ENCODE measurements at regions not wholly inside any gene's neighbourhood (a gene's known extent, or its start where the extent isn't known, plus 50 kb on each side); places are given as distances from the start of the nearest gene placed in this dataset.

DNA sequence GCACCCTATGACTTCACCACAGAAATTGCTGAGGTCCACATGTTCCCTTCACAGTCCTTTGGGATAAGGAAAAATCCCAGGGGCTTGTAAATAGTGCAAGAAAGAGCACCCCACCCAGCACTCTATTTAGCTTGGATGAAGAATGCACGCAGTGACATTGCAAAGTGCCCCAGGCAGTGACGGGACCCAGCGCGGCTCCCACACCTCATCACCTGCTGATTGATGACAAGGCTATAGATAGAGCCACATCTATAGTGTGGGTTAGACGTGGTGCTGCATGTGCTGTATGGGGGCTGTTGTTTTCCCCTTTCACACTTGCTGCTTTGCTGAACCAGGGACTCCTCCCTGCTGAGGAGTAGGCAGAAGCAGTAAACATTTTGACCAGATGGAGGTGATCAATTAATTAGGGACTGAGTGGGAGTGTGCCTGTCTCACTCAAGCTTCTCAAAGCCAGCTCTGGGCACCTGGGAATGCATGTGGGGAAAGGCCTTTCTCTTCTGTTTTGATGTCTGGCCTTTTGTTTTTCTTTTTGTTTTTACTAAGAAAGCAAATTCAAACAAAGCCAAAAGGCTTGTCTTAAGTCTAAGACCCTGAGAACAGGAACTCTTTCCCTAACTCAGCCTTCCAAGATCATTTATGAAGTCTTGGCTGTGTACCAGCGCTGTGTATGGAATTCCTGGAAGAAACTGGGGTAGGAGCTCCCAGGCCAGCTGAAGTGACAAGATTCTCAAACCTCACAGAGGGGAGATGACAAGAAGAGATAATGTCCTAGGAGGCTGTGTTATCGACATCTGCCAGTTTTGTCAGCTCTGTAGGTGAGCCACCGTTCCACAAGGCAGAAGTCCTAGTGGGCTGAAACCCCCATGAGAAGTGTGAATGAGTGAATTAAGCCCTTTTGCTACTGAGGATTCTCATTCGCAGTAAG, 219.7 kb downstream of the BARX2 start:
- TF ChIP-seq, protein P1, sequence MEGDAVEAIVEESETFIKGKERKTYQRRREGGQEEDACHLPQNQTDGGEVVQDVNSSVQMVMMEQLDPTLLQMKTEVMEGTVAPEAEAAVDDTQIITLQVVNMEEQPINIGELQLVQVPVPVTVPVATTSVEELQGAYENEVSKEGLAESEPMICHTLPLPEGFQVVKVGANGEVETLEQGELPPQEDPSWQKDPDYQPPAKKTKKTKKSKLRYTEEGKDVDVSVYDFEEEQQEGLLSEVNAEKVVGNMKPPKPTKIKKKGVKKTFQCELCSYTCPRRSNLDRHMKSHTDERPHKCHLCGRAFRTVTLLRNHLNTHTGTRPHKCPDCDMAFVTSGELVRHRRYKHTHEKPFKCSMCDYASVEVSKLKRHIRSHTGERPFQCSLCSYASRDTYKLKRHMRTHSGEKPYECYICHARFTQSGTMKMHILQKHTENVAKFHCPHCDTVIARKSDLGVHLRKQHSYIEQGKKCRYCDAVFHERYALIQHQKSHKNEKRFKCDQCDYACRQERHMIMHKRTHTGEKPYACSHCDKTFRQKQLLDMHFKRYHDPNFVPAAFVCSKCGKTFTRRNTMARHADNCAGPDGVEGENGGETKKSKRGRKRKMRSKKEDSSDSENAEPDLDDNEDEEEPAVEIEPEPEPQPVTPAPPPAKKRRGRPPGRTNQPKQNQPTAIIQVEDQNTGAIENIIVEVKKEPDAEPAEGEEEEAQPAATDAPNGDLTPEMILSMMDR (IDR thresholded peaks at IDR 0.05; ENCODE audit: poor library complexity, severe bottlenecking), result no peak
- no peak for TF ChIP-seq EZH2 (IDR thresholded peaks at IDR 0.05; ENCODE audit: borderline replicate concordance, insufficient read depth, low read length, poor library complexity, severe bottlenecking)
- no peak for TF ChIP-seq SMC3 (conservative IDR thresholded peaks at IDR 0.05; ENCODE audit: poor library complexity)
- TF ChIP-seq, protein P2, sequence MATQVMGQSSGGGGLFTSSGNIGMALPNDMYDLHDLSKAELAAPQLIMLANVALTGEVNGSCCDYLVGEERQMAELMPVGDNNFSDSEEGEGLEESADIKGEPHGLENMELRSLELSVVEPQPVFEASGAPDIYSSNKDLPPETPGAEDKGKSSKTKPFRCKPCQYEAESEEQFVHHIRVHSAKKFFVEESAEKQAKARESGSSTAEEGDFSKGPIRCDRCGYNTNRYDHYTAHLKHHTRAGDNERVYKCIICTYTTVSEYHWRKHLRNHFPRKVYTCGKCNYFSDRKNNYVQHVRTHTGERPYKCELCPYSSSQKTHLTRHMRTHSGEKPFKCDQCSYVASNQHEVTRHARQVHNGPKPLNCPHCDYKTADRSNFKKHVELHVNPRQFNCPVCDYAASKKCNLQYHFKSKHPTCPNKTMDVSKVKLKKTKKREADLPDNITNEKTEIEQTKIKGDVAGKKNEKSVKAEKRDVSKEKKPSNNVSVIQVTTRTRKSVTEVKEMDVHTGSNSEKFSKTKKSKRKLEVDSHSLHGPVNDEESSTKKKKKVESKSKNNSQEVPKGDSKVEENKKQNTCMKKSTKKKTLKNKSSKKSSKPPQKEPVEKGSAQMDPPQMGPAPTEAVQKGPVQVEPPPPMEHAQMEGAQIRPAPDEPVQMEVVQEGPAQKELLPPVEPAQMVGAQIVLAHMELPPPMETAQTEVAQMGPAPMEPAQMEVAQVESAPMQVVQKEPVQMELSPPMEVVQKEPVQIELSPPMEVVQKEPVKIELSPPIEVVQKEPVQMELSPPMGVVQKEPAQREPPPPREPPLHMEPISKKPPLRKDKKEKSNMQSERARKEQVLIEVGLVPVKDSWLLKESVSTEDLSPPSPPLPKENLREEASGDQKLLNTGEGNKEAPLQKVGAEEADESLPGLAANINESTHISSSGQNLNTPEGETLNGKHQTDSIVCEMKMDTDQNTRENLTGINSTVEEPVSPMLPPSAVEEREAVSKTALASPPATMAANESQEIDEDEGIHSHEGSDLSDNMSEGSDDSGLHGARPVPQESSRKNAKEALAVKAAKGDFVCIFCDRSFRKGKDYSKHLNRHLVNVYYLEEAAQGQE (IDR thresholded peaks at IDR 0.05; ENCODE audit: borderline replicate concordance), result no peak
- no peak for TF ChIP-seq TAF1 (IDR thresholded peaks at IDR 0.05; ENCODE audit: low read depth)
- no peak for TF ChIP-seq RAD21 (conservative IDR thresholded peaks at IDR 0.05)
- no peak for TF ChIP-seq MXI1 (conservative IDR thresholded peaks at IDR 0.05; ENCODE audit: poor library complexity, severe bottlenecking)
- TF ChIP-seq EP300 (conservative IDR thresholded peaks at IDR 0.05; ENCODE audit: poor library complexity, severe bottlenecking), result no peak
- TF ChIP-seq POLR2AphosphoS5 (IDR thresholded peaks at IDR 0.05), result no peak
- H3K27ac ChIP-seq (ENCODE audit: low read length), result no peak overlapping the region
- no peaks in the 10 kb centered on the region for H3F3A ChIP-seq (ENCODE audit: insufficient read depth, low read length, poor library complexity, severe bottlenecking)
- no peaks in the 10 kb centered on the region for H3K9me3 ChIP-seq (ENCODE audit: low read length)
- no peak overlapping the region for H2AFZ ChIP-seq (ENCODE audit: low read depth, low read length)
- H3K9ac ChIP-seq (ENCODE audit: low read length), result no peak overlapping the region
- no peaks in the 10 kb centered on the region for H3K79me2 ChIP-seq (replicated peaks; ENCODE audit: insufficient read depth, low read length)
- H3K4me3 ChIP-seq (ENCODE audit: low read length), result no peak overlapping the region
- no peaks in the 10 kb centered on the region for H3K36me3 ChIP-seq (ENCODE audit: insufficient read depth, low read length)
- H3K9me2 ChIP-seq (ENCODE audit: insufficient read depth, low read length), result no peaks in the 10 kb centered on the region
- no peak overlapping the region for H3K4me2 ChIP-seq (ENCODE audit: low read length)
- no peaks in the 10 kb centered on the region for H4K20me1 ChIP-seq (ENCODE audit: insufficient read depth)
- no peaks in the 10 kb centered on the region for H3K27me3 ChIP-seq (ENCODE audit: insufficient read depth, low read depth, low read length)

DNA sequence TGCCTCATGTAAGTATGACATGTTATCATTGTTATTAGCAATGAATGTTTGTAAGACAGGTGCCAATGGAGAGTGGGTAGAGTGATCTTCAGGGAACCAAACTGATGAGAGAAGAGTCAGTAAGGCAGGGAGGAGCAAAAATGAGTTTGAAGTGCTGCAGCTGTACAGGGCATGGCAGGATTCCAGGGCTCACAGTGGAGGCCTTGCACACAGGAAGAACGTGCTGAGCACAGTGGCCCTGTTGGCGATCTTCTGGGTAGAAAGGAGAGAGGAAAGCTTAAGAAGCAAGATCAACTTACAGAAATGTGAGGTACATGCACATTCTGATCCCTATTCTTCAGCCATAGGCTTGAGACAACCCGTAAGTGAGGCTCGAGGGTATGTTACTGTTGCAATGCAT, 219.3 kb upstream of the TMEM45B start:
- Histone ChIP-seq H3K27me3 (ENCODE audit: insufficient read depth, low read depth, low read length) (no peaks in the 10 kb centered on the region), H3K27ac (ENCODE audit: low read length) (no peak overlapping the region), H3F3A (ENCODE audit: insufficient read depth, low read length, poor library complexity, severe bottlenecking) (no peaks in the 10 kb centered on the region), H2AFZ (ENCODE audit: low read depth, low read length) (no peak overlapping the region), H4K20me1 (ENCODE audit: insufficient read depth) (no peaks in the 10 kb centered on the region), H3K9me2 (ENCODE audit: insufficient read depth, low read length) (no peaks in the 10 kb centered on the region), H3K36me3 (ENCODE audit: insufficient read depth, low read length) (no peaks in the 10 kb centered on the region), H3K9ac (ENCODE audit: low read length) (no peak overlapping the region), H3K9me3 (ENCODE audit: low read length) (no peaks in the 10 kb centered on the region), H3K79me2 (replicated peaks; ENCODE audit: insufficient read depth, low read length) (no peaks in the 10 kb centered on the region), H3K4me3 (ENCODE audit: low read length) (no peak overlapping the region), H3K4me2 (ENCODE audit: low read length) (no peak overlapping the region)
- TF ChIP-seq, protein P2 (IDR thresholded peaks at IDR 0.05; ENCODE audit: borderline replicate concordance), result no peak
- TF ChIP-seq EZH2 (IDR thresholded peaks at IDR 0.05; ENCODE audit: borderline replicate concordance, insufficient read depth, low read length, poor library complexity, severe bottlenecking) (no peak), RAD21 (conservative IDR thresholded peaks at IDR 0.05) (no peak), MXI1 (conservative IDR thresholded peaks at IDR 0.05; ENCODE audit: poor library complexity, severe bottlenecking) (no peak), EP300 (conservative IDR thresholded peaks at IDR 0.05; ENCODE audit: poor library complexity, severe bottlenecking) (no peak), SMC3 (conservative IDR thresholded peaks at IDR 0.05; ENCODE audit: poor library complexity) (no peak), POLR2AphosphoS5 (IDR thresholded peaks at IDR 0.05) (no peak), TAF1 (IDR thresholded peaks at IDR 0.05; ENCODE audit: low read depth) (no peak)
- TF ChIP-seq, protein P1 (IDR thresholded peaks at IDR 0.05; ENCODE audit: poor library complexity, severe bottlenecking), result no peak
